HepG2 (cell line): ENCODE measurements at regions not wholly inside any gene's neighbourhood (a gene's known extent, or its start where the extent isn't known, plus 50 kb on each side); places are given as distances from the start of the nearest gene placed in this dataset.

Experiments
- ATAC-seq: fragments of 200-7000 bp; cut with Tn5 transposase; 3 replicates; pipeline ENCODE4 v1.9.1; 2020; ENCODE audit warnings: mild to moderate bottlenecking, moderate library complexity
- BruUV-seq: library from RNA; stranded (reverse); fragments of 400-500 nt; replicated peaks from 2 replicates; lab custom pipeline; 2021; lab: Mats Ljungman, UMichigan
- CTCF ChIA-PET: fragments of 300-600 bp; formaldehyde crosslinking; extraction: SDS; loops from one replicate; lab custom pipeline; 2021; ENCODE audit warnings: low total read pairs, inconsistent platforms, low intra/inter-chr PET ratio; lab: Yijun Ruan, JAX
- POLR2A ChIA-PET: fragments of 350-600 bp; sonication (Branson Sonifier 250); formaldehyde crosslinking; loops from one replicate; lab custom pipeline; 2020; ENCODE audit warnings: antibody characterized with exemption, inconsistent platforms; lab: Yijun Ruan, JAX
- DNase-seq: peaks from one replicate; pipeline ENCODE4 v3.0.0-alpha.2; 2015; ENCODE audit warnings: low spot score
- FAIRE-seq: peaks from 3 replicates; lab custom pipeline; 2011; peaks lifted over from hg19 to GRCh38; lab: Jason Lieb, UNC
- H2AFZ ChIP-seq: one replicate; pipeline ENCODE4 v1.6.1; 2011; ENCODE audit warnings: low read length, inconsistent platforms
- H3K27ac ChIP-seq: fragments of 300-600 bp; 3 replicates; pipeline ENCODE4 v1.8.0; 2011; ENCODE audit warnings: mixed run types, mild to moderate bottlenecking, mixed read lengths, low read length, inconsistent platforms; ENCODE audit not compliant: insufficient read depth; ENCODE audit errors: extremely low read length
- H3K27me3 ChIP-seq, 2 experiments: fragments of 200-600 bp in 1 of 2; 2 replicates in 1 of 2; 3 replicates in 1 of 2; pipeline versions ENCODE4 v1.6.0 to v1.8.0; 2011; ENCODE audit warnings: low read length in 2 of 2, mild to moderate bottlenecking in 2 of 2, moderate library complexity in 2 of 2, inconsistent platforms in 1 of 2; ENCODE audit not compliant: insufficient read depth in 2 of 2, control insufficient read depth in 1 of 2
- H3K36me3 ChIP-seq, 2 experiments: fragments of 200-600 bp in 1 of 2; replicated peaks in 1 of 2; 2 replicates in 1 of 2; 3 replicates in 1 of 2; pipeline versions ENCODE4 v1.5.1 to v1.8.0; 2011; ENCODE audit warnings: low read length in 2 of 2, inconsistent platforms in 1 of 2; ENCODE audit not compliant: insufficient read depth in 2 of 2, control insufficient read depth in 1 of 2
- H3K4me1 ChIP-seq: 2 replicates; pipeline ENCODE4 v1.5.1; 2012; ENCODE audit warnings: low read length, inconsistent platforms; ENCODE audit not compliant: insufficient read depth
- H3K4me2 ChIP-seq: 2 replicates; pipeline ENCODE4 v1.6.0; 2011; ENCODE audit warnings: low read depth, low read length, inconsistent platforms
- H3K4me3 ChIP-seq, 3 experiments: fragments of 200-600 bp in 1 of 3; sonication (generic), shearing (Covaris generic) in 1 of 3; replicated peaks in 1 of 3; 2 replicates each; pipeline ENCODE4 v1.5.1; 2011 to 2016; ENCODE audit warnings: low read length in 3 of 3, inconsistent platforms in 2 of 3, low read depth in 2 of 3, mild to moderate bottlenecking in 2 of 3, control low read depth in 1 of 3, mixed read lengths in 1 of 3; ENCODE audit not compliant: insufficient read depth in 1 of 3
- H3K79me2 ChIP-seq: one replicate; pipeline ENCODE4 v1.6.1; 2011; ENCODE audit warnings: low read length, inconsistent platforms; ENCODE audit not compliant: insufficient read depth
- H3K9ac ChIP-seq: 2 replicates; pipeline ENCODE4 v1.6.0; 2011; ENCODE audit warnings: mild to moderate bottlenecking, low read depth, low read length, inconsistent platforms; ENCODE audit not compliant: insufficient read depth
- H3K9me3 ChIP-seq: 2 replicates; pipeline ENCODE4 v1.5.1; 2012; ENCODE audit warnings: mild to moderate bottlenecking, low read length
- H4K20me1 ChIP-seq: 2 replicates; pipeline ENCODE4 v1.6.0; 2011; ENCODE audit warnings: inconsistent platforms, mild to moderate bottlenecking, low read length, moderate library complexity; ENCODE audit not compliant: insufficient read depth
- BORCS8-MEF2B ChIP-seq: sonication (generic); formaldehyde crosslinking; IDR thresholded peaks from 2 replicates; pipeline ENCODE4 v1.8.0; 2022; ENCODE audit warnings: mild to moderate bottlenecking, missing genetic modification reagents
- MAFF ChIP-seq: IDR thresholded peaks from 2 replicates; pipeline ENCODE4 v1.6.1; 2011; ENCODE audit warnings: low read depth, low read length, improper control_type of control experiment
- MAFK ChIP-seq, 2 experiments: IDR thresholded peaks in 1 of 2; conservative IDR thresholded peaks in 1 of 2; 2 replicates each; pipeline ENCODE4 v1.6.1; 2011; ENCODE audit warnings: improper control_type of control experiment in 2 of 2, low read length in 2 of 2
- ZNF607 ChIP-seq: sonication (generic); formaldehyde crosslinking; IDR thresholded peaks from 2 replicates; pipeline ENCODE4 v1.5.1; 2020; ENCODE audit warnings: missing genetic modification reagents, mild to moderate bottlenecking, borderline replicate concordance
- WGBS: methylation state at CpG from one replicate; pipeline ENCODE4 v1.1.6; 2017; ENCODE audit warnings: low lambda C conversion rate; 5-methylcytosine and 5-hydroxymethylcytosine counted together
- in situ Hi-C: cut with HindIII; loops from 2 replicates; pipeline ENCODE4 v1.10.0; 2017; ENCODE audit warnings: low pct_unique_long_range_greater_than_20kb; ENCODE audit not compliant: extremely low pct_ligation_motif_present
- intact Hi-C: fragments of 100-400 bp; cut with micrococcal nuclease; formaldehyde crosslinking; loops from one replicate; pipeline ENCODE4 v1.10.0; 2022; ENCODE audit not compliant: unreplicated experiment

DNA sequence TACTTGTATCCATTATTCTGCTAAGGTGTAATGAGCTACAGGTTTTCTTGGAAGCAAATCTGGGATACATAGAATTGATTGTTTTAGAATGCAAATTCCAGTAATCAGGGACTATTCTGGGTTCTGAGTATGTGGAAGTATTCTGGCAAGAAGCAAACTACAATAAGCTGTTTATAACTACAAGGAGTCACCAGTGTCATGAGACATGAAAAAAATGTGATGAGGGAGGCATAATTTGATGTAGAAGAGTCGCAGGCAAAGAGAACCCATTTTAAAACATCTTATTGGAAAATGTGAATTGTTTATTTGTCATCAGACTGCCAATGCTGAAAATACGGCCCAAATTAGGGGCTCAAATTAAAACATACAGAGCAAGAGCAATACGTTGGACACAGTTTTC is 321.8 kb upstream of the E2F7 start:
- no peaks in the 10 kb centered on the region for H3K36me3 ChIP-seq
- CTCF ChIA-PET, result no interaction called here
- DNase-seq (no peak), FAIRE-seq (no peak), ATAC-seq (no peak)
- no peak overlapping the region for H3K27ac ChIP-seq
- intact Hi-C loops (no loop called here), in situ Hi-C loops (no loop called here)
- no peaks in the 10 kb centered on the region for H4K20me1 ChIP-seq
- no peak overlapping the region for H3K9ac ChIP-seq
- H3K4me2 ChIP-seq, result no peak overlapping the region
- H3K4me1 ChIP-seq, result no peaks in the 10 kb centered on the region
- WGBS, result 4% methylated on average over 3 of the region's 3 CpGs
- no peaks in the 10 kb centered on the region for H3K27me3 ChIP-seq
- H3K79me2 ChIP-seq, result no peaks in the 10 kb centered on the region
- H3K4me3 ChIP-seq, result no peak overlapping the region
- no TSS peak for BruUV-seq
- TF ChIP-seq ZNF607 (CRISPR knock-in tag) (no peak), MAFF (0 out of 2 replicates have a peak, but pooled peaks have one; percentile 36), MAFK (conservative IDR thresholded peaks at IDR 0.05 in 1 of 2, IDR thresholded peaks at IDR 0.05 in 1 of 2; ENCODE audit: low read length in 2 of 2) (peak; percentile 39 to 72; a peak in 3 of 4 replicates)
- POLR2A ChIA-PET, result no interaction called here
- no peak overlapping the region for H2AFZ ChIP-seq
- H3K9me3 ChIP-seq, result no peaks in the 10 kb centered on the region

DNA sequence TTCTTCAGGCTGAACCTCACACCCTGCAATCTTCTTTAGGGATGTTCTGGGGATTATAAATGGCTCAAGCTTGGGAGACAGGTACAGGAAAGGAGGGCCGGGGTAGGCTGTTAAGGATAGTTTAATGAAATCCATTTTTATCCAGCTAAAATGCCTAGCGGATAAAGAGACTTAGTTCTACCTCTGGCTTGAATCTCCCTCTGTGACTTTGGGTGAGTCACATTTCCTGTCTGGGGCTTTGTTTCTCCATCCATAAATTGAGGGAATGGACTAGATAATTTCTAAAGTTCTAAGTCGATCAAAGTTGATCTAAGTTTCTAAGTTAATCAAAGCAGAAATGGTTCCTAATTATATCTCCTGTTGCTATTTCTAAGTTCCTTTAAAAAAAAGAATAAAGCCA is 319.6 kb upstream of the E2F7 start:
- no TSS peak for BruUV-seq
- H3K4me3 ChIP-seq, result no peak overlapping the region
- ChIA-PET POLR2A (no interaction called here), CTCF (no interaction called here)
- no peak for DNase-seq
- TF ChIP-seq BORCS8-MEF2B (CRISPR knock-in tag), result no peak
- TF ChIP-seq, all 625 proteins: peak for 0
- Histone ChIP-seq H3K4me2 (no peak overlapping the region), H3K9ac (no peak overlapping the region), H2AFZ (no peak overlapping the region), H3K4me1 (no peaks in the 10 kb centered on the region), H4K20me1 (no peaks in the 10 kb centered on the region), H3K79me2 (no peaks in the 10 kb centered on the region), H3K27me3 (no peaks in the 10 kb centered on the region), H3K9me3 (no peaks in the 10 kb centered on the region), H3K27ac (no peak overlapping the region), H3K36me3 (no peaks in the 10 kb centered on the region)
- ATAC-seq (no peak), FAIRE-seq (no peak)
- WGBS, result 18% methylated on average over 3 of the region's 3 CpGs
- in situ Hi-C loops, result no loop called here
- intact Hi-C loops, result no loop called here
